Stimulated activated CD4-positive, alpha-beta T cell treated with anti-CD3 and anti-CD28 coated beads, Interleukin-4, amount 100 ng/mL, for 4 hours (primary cell): ENCODE measurements at regions not wholly inside any gene's neighbourhood (a gene's known extent, or its start where the extent isn't known, plus 50 kb on each side); places are given as distances from the start of the nearest gene placed in this dataset.
A peak's percentile ranks its signal among the peaks of the same experiment; 100 is the strongest.
"Not testable (repeated sequence)": the region's sequence is repeated elsewhere in the genome, so short reads cannot be mapped to it uniquely, and the experiment has no call there.

Experiments used
- DNase-seq, 2 experiments: peaks; one replicate each; pipeline ENCODE4 v3.0.0-alpha.2; 2020

DNA sequence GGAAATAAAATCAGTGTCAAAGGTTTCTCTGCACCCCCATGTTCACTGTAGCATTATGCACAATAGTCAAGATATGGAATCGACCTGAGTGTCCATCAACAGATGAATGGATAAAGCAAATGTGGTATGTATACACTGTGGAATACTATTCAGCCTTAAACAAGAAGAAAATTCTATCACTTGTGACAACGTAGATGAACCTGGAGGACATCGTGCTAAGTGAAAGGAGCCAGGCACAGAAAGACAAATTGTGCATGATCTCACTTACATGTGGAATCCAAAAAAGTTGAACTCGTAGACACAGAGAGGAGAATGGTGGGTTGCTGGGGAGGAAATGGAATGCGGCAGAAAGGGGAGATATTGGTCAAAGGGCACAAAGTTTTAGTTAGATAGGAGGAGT, 136.3 kb upstream of the ESR1 start:
- no peak for DNase-seq

DNA sequence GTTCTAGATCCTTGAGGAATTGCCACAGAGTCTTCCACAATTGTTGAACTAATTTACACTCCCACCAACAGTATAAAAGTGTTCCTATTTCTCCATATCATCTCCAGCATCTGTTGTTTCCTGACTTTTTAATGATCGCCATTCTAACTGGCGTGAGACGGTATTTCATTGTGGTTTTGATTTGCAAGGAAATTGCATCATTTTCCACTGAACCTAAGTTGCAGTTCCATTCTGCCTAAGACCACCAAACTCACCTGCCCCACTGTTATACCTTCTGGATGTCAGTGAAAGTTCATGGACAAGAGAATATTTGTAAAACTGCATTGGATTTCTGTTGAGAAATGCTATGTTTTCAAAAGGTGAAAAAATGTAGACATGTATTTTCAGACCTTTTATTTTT, 132.9 kb upstream of the ESR1 start:
- DNase-seq = no peak

DNA sequence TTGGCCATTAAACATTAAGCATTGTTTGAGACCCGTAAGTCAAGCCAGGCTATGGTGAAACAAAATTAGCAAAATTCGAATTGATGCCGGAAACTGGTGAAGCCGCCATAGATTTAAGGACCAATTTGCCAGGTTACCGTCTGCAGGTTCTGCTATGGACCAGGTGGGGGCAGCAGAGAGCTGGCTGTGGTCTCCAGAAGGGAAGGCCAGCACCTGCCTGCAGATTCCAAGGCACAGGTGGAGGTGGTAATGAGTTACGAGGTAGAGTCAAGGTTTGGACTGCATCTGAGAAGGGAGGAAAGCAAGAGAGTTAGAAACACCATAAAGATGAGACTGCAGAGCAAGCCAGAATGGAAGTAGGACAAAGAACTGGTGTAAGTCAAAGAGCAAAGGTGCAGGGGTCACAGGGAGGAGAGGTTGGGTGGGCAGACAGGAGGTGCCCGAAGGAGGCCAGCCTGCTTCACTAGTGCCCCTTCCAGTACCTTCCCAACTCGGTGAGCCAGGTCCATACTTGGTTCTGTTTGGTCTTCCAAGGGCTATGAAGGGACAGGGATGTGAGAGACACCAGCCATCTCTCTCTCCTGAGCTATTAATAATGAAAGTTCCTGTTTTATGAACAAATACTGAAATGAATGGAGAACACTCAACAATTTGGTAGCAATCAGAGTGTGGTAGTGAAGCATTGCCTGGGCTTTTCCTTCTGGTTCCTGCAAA, 131.6 kb upstream of the ESR1 start:
- peak; percentile 24 to 41 for DNase-seq

DNA sequence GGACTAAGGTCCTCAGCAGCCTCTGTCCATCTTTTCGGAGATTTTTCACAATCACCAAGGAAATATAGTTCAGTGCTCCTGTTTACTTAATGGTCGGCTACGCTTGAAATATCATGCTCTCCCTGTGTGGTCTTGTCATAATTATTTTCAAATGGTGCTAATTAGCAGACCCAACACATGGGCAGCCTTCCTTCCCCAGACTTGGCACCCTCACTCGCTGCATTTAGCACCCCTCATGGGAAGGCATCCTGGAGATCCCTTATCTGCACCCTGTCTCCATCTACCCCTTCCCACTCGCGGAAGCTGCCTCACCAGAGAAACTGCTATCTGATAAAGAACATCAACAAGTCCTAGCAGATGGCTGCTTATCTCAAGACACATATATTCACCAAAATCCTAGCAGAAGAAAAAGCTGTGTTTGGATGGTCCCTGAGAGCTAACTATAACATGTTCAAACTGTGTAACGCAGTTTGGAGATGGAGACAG, 131.0 kb upstream of the ESR1 start:
- DNase-seq = no peak

DNA sequence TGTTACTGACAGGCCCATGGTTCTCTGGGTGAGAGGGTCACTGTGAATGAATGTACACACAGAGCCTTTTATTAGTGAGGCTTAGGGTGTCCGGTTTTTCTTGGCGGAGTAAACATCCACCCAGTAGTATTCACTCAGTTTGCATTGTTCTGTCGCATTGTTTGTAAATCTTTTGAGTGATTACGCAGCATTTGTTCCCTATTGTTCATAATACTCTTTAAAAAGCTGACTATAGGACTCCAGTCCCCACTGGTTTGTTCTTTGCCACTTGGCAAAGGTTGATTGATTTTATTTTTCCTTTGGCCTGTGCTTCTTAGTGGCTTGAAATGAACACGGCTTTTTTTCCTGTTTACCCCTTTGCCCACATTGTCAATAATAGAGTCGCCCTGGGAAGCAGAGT, 130.1 kb upstream of the ESR1 start:
- no peak for DNase-seq

DNA sequence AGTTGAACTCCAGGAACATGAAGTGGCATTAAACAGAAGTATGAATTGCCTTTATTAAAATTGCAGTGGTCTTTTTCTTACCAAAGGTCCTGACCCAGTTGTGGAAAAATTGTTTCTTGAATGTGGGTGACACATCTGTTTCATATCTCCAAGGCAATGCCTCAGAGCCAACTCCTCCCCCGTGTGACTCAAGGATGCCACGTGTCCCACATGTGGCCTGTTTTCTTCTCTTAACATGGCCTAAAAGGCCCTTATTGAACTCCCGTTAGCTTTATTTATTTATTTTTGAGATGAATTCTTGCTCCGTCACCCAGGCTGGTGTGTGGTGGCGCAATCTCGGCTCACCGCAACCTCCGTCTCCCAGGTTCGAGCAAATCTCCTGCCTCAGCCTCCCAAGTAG, 128.4 kb upstream of the ESR1 start:
- DNase-seq = no peak

DNA sequence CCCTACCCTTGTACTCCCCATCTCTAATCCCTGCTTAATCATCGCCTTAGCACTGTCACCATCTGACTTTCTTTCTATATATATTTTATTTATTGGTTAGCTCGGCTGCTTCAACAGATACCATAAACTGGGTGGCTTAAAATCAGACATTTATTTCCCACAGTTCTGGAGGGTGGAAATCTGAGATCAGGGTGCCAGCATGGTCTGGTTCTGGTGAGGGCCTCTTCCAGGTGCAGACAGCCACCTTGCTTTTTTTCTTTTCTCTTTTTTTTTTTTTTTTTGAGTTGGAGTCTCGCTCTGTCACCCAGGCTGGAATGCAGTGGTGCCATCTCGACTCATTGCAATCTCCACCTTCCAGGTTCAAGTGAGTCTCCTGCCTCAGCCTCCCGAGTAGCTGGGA, 127.5 kb upstream of the ESR1 start:
- DNase-seq = no peak

DNA sequence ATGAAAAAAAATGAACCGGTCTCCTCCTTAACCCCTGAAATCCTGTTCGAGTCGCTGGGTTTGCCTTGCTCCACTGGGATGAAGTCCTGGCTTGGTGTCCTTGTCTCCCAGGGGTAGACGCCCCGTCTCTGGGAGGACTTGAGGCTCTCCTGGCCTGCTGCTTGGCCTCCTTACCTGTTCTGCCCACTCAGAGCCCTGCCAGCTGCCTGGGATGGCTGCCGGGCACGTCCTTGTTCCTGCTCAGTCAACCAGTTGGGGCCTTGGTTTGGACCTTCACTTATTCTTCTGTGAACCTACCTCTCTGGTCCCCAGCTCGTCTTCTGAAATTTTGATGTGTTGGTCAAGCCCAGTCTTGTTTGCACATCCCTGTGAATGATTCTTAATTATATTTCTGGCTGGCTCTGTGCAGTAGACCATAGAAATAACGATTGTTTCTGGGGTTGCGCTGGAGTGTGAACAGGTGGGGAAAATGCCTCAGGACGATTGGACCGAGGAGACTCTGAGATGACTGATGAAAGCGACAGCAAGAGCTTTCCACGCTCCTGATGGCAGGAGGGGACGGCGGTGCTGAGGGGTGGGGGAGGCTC, 126.5 kb upstream of the ESR1 start:
- no peak for DNase-seq

DNA sequence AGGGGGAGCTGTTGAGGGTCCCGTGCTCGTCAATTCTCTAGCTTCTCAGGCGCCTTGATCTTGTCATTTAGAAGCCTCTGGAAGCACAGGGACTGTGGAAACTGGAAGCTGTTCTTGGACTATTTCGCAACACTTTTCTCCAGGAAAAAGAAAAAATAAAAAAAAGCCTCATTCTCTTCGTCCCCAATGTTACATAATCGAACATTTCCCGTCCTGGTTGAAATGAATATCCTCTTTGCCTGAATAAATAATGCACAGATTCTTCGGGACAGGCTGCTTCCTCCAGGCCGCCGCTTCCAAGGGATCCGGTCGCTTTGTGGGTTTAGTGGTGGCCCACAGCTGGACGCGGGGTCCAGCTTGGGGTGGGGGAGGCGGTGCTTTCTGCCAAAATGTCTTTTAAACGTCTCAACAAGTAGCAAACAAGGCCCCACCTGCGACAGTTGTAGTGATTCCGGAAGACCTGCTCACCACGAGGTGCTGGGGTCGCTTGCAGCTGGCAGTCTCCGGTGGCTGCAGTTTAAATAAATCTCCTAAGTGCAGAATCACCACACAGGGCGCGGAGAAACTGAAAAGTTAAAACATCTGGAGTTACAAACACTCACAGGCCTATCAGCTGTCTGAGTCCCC, 125.9 kb upstream of the ESR1 start:
- DNase-seq = no peak

DNA sequence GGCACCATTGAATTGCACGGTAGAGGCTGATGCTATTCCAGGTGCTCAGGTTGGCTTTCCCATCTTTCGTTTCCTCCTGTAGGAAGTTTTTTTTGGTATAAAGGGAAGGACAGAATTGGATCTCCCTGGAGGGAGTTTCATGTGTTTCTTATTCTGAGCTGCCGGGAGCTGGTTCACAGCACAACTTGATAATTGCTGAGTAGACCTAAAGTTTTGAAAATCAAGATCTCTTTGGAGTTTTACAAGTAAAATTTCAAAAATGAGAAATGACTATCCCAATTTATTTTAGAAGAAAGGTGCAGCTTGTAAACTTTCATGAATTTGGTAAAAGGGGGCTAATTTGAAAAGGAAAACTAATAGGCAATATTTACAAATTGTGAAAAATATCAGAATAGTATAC, 125.2 kb upstream of the ESR1 start:
- DNase-seq = no peak

DNA sequence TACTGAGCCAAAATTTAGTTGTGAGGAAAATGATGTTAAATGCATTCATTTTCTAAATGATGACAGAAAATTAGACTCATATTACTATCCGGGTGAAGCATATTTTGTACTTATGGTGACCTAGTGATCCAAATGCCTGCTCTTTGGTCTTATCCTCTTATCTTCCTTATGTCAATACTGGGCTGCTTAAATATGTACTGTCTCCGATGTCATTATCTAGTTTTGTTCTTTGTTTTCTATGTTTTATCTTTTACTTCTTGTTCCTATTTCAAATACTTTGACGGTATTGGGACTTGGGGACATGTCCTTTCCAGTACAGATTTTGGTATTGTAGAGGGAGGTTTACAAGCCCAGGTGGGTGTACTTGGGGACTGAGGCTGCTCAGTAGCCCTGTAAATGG, 124.6 kb upstream of the ESR1 start:
- DNase-seq = no peak

DNA sequence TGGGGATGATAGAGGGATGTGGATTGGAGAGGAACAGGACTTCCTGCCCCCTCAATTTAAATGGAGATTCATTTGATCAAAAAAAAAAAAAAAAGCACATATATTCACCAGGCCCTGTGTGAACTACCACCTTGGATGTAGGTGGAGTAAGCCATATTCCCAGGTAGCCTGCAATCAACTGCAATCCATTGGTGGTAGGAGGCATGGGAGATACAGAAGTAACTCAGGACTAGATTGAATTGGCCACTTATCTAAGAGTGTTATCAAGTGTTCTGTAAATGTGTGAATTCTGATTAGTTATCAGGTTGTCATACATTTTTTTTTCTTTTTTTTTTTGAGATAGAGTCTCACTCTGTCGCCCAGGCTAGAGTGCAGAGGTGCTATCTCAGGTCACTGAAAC, 124.1 kb upstream of the ESR1 start:
- DNase-seq = no peak

DNA sequence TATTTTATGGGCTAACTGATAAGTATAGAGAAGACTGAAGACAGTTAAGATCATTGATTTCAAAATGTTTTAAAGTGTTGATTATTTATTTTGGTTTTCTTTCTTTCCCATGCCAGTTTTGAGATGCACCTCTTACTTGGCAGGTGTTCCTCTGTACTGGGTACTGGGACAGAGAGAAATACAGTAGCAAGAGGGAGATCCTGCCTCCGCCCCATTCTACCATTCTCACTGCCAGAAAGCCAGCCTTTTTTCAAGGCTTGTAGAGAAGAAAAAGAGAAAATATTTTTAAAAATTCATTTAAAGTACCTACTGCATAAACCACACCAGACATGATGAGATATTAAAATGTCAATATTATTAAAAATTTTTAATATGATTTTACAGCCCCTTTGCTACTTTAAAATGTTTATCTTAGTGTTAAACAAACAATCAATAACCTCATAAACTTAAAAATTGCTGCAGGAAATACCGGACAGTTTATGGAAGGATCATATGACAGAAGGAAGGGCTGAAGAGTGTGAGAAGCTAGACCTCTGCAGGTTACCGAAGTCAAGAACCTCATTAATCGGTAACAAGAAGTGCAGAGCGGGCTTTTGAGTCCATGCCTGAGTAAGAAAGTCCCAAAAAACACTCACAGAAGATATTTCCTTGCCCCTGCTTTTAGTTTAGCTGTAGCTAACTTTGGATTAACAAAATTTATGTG, 117.8 kb upstream of the ESR1 start:
- no peak for DNase-seq

DNA sequence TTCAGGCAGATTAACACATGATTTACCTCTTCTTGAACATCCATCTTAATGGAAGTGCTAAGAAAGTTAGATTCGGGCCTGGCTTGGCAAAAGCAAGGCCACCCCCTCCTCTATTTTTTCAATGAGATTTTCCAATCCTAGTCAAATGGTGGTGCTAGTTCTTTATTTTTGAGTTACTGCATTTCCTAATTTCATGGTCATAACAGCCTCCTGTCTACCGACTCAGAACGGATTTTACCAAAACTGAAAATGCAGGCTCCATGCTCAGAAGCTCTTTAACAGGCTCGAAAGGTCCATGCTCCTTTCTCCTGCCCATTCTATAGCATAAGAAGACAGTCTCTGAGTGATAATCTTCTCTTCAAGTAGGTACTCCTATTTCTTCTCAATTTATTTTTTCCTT, 117.2 kb upstream of the ESR1 start:
- DNase-seq = no peak

DNA sequence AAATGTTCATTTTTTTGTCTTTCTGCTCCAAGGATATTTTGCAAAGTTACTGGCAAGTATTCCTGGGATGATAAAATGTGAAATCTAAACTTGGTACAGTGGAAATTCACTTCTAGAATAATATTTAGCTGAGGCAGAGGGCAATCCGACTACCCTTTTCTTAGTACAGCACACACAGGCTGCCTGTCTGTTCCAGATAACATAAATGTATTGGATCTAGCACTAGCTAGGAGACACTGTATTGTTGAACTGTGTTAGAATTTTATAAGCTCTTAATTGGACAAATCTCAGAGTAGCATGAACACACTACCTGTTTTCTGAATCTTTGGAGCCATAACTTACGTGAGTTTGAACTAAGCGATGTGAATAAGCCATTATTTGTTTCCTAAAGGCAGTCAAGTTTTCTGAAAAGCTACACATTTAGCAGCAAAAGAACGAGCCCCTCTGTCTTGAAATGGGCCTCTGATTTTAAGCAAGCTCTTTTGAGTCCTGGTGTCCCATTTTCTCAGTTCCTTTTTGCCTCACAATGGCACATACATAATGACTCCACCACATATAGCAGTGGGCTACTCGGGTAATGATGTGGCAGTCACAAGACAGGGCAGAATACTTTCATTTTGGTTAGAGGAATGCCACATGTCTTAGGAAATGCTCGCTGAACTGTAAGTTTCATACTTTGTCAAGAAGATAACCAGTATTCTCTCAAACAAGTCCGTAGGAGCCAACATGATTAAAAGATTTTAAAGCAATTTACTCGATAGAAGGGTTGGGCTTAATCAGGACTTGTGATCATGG, 116.5 kb upstream of the ESR1 start:
- DNase-seq = no peak

DNA sequence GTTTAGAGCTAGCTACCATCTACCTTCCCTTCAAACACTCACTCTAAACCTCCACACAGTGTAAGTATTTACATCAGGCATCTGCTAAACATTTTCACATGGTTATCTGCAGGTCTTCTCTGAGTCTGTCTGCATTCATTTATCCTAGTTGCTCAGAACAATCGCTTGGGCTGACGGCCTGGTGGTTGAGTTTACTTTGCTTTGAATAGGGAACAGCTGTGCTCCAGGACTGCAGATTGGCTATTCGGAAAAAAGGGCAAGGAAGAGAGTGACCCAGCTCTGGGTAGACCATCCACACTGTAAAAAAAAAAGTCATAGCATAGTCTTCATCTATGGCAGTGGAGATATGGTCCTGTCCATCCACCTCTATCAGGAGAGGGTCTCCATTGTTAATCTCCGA, 115.3 kb upstream of the ESR1 start:
- no peak for DNase-seq

DNA sequence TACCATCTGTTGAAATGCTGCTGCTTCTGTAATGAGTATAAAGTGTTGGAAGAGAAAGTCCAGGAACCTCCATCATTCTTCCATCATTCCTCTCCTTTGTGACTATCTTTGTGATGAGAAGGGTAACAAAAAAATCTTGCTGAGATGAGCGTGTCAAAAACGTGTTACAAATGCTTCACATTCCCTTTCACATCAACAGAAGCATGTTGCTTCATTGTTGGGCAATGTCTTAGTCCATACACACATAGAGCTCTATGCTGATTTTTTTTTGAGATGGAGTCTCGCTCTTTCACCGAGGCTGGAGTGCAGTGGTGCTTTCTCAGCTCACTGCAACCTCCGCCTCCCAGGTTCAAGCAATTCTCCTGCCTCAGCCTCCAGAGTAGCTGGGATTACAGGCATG, 114.1 kb upstream of the ESR1 start:
- no peak for DNase-seq

DNA sequence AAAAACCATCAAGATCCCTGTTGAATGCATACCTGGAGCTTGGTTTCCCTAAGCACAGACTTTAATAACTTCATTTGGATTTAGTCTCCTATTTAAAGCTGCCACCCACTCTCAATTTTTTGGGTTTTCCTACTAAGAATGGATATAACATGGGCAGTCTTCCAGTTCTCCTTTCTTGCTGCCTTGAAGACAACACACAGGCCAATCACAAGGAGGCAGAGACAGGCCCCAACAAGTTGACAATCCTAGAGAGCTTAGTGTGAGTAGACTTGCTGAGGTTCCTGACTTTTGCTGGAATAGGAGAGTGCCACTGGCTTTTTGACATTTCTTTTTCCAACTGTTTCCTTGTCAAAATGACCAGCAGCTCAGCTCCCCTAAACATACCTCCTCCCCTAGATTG, 112.3 kb upstream of the ESR1 start:
- no peak for DNase-seq

DNA sequence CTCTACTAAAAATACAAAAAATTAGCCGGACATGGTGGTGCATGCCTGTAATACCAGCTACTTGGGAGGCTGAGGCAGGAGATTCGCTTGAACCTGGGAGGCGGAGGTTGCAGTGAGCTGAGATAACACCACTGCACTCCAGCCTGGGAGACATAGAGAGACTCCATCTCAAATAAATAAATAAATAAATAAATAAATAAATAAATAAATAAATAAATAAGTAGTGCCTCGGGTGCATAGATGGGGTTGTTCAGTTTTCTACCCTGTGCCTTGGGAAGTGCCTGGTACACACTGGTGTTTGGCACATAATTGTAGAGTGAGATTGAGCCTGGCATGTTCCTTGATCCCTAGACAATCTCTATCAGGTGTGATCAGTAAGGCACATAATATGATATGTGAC, 111.2 kb upstream of the ESR1 start:
- not testable (repeated sequence) for DNase-seq

DNA sequence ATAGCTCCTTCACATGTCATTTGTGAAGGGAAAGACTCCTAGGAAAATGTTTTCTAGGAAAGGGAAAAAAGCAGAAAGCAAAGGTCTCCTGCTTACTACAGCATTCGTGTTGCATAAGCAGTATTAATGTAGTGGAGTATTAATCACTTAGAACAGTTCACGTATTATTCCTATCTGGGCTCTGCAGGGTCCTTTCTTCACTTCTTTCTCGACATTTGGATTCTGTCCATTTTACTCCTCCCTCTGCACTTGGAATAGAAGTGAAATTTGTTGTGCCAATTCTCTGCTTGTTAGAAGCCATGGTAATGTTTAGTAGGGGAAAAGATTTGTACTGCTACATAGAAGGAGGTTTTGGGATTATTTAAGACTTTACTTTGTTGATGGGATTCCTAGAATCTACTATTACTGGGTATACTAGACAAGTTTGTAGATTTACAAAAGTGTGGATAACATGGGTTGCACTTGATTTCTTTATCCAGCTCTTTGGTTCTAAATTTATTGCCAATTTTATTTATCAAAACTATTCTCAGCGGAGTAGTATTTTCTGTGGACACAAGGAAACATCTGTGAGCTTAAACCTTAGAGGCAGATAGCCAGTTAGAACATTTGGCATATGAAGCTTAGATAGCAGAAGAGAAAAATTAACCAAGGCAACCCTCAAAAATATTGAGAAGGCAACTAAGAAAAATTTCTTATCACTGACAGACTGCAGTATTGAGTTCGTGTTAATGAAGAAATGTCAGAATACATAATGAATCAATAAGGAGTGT, 108.4 kb upstream of the ESR1 start:
- no peak for DNase-seq

DNA sequence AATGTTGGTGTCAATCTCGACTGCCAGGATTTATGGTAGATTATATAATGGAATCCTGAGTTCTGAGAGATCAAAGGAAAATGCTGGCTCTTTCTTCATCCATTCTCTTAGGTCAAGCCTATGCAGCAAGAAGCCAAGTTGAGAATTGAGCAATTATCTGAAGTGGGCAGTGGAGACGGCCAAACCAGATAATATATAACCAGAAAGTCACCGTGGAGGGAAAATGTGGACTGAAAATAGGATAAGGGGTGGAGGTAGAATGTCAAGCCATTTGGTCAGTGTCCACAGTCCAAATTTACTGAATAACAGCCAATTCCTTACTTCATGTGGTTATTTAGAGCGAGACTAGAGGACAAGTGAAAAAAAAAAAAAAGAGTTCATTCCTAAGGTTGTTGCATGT, 107.8 kb upstream of the ESR1 start:
- no peak for DNase-seq

DNA sequence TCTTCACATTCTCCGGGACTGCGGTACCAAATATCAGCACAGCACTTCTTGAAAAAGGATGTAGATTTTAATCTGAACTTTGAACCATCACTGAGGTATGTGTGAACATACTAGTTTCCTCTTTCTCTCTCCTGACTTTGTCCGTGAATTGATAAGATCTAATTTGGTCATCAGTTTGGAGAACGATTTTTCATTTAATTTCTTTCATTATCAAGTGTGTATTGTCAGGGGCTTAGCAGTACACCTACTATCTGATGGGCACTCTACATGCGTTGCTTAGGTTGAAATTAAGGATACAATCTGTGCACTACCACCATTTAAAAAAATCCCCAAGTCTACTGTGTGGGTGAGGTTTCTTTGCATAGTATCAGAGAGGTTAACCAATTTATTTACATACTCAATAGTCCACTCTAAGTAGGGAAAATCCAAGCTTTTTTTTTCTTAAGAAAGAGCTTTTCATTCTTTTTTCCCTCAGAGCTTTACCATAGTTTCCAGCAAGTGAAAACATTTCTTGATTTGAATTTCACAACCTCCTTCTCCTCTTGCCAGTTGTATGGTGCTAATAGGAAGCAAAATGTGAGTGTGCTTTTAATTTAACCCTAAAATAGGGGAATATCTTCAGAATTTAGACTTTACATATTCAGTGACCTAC, 105.4 kb upstream of the ESR1 start:
- DNase-seq = no peak
